NT2/D1 (cell line): ENCODE measurements at regions not wholly inside any gene's neighbourhood (a gene's known extent, or its start where the extent isn't known, plus 50 kb on each side); places are given as distances from the start of the nearest gene placed in this dataset.

Source experiments
- SUZ12 ChIP-seq: IDR thresholded peaks from 2 replicates; pipeline ENCODE4 v1.6.1; 2011; ENCODE audit not compliant: insufficient read length, insufficient read depth; ENCODE audit errors: extremely low read depth
- ZNF274 ChIP-seq: IDR thresholded peaks from 2 replicates; pipeline ENCODE4 v1.6.1; 2011; ENCODE audit warnings: mild to moderate bottlenecking, low read depth, low read length

DNA sequence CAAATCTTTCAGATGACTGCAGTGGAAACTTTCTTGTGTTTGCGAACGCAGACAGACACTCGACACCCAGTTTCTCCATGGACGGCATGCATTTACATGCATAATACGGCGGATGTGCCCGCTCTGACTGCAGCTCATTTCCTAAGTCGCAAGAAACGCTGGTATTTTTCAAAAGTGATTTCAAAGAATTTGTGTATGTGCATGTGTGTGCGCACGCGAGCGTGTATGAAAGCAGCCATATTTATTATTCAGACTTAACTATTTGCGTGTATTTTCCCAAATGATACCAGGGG lies 436.5 kb upstream of the MGMT start:
- TF ChIP-seq ZNF274 = no peak
- TF ChIP-seq SUZ12 = no peak
